ENCODE measurements at regions not wholly inside any gene's neighbourhood (a gene's known extent, or its start where the extent isn't known, plus 50 kb on each side); places are given as distances from the start of the nearest gene placed in this dataset.

DNA sequence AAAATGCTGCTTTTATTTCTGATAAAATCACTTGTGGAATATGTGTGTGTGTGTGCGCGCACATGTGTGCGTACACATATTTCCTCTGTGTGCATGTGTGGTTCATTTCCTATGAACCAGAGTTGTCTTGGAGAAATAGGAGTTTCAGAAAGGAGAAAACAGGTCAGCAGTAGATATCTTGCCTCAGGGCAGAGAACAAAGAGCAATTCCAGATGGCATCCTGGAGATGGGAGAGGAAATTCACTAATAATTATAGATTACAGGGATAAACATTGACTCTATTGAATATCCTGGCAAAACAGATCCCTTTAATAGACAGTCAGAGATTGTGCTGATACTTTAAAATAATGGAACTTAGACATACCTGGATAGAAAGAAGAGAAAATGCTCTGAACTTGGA lies 298.0 kb downstream of the TRIB2 start:
- TF ChIP-seq EZH2 (IDR thresholded peaks at IDR 0.05; ENCODE audit: borderline replicate concordance, low read depth, low read length, severe bottlenecking) (no peak), POLR2AphosphoS5 (IDR thresholded peaks at IDR 0.05; ENCODE audit: insufficient read depth, low read depth, low read length) (no peak)
- TF ChIP-seq, protein P1, sequence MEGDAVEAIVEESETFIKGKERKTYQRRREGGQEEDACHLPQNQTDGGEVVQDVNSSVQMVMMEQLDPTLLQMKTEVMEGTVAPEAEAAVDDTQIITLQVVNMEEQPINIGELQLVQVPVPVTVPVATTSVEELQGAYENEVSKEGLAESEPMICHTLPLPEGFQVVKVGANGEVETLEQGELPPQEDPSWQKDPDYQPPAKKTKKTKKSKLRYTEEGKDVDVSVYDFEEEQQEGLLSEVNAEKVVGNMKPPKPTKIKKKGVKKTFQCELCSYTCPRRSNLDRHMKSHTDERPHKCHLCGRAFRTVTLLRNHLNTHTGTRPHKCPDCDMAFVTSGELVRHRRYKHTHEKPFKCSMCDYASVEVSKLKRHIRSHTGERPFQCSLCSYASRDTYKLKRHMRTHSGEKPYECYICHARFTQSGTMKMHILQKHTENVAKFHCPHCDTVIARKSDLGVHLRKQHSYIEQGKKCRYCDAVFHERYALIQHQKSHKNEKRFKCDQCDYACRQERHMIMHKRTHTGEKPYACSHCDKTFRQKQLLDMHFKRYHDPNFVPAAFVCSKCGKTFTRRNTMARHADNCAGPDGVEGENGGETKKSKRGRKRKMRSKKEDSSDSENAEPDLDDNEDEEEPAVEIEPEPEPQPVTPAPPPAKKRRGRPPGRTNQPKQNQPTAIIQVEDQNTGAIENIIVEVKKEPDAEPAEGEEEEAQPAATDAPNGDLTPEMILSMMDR (IDR thresholded peaks at IDR 0.05; ENCODE audit: extremely low read depth in 1 of 2, insufficient read depth in 1 of 2, low read depth in 1 of 2, low read length in 2 of 2), result no peak

All from endothelial cell of umbilical vein (primary cell).